ENCODE measurements at regions not wholly inside any gene's neighbourhood (a gene's known extent, or its start where the extent isn't known, plus 50 kb on each side); places are given as distances from the start of the nearest gene placed in this dataset.

GRCh38 chr5:124079062-124079461 is 567.1 kb downstream of the CSNK1G3 start:
- intact Hi-C loops (cut with micrococcal nuclease) = no loop called here
- no peak overlapping the region for H3K4me3 ChIP-seq (replicated peaks in 1 of 2; ENCODE audit: low read depth in 1 of 2, low read length in 2 of 2)
- H3K9ac ChIP-seq (ENCODE audit: low read length) = no peak overlapping the region
- no peak overlapping the region for H3K4me2 ChIP-seq (ENCODE audit: low read length)
- no peak overlapping the region for H3K27ac ChIP-seq (ENCODE audit: low read depth, low read length)
- H2AFZ ChIP-seq (ENCODE audit: low read depth, low read length, poor library complexity, severe bottlenecking) = no peak overlapping the region
- H3K9me2 ChIP-seq (ENCODE audit: insufficient read depth) = no peaks in the 10 kb centered on the region; the same call in 1 of the 2 replicates
- no peaks in the 10 kb centered on the region for H3K4me1 ChIP-seq (ENCODE audit: control insufficient read depth in 1 of 2, insufficient read depth in 2 of 2, low read length in 2 of 2)
- H3K79me2 ChIP-seq (ENCODE audit: insufficient read depth, low read length) = no peaks in the 10 kb centered on the region
- no peaks in the 10 kb centered on the region for H3K27me3 ChIP-seq (ENCODE audit: insufficient read depth, low read length)
- no TSS peak for BruUV-seq (replicated peaks)
- no peak for ATAC-seq
- no peaks in the 10 kb centered on the region for H3K36me3 ChIP-seq (ENCODE audit: control insufficient read depth in 1 of 2, insufficient read depth in 2 of 2, low read length in 2 of 2)
- H4K20me1 ChIP-seq (ENCODE audit: insufficient read depth) = no peaks in the 10 kb centered on the region
- ChIA-PET RAD21 (ENCODE audit: low non-redundant PET in 1 of 2, low total read pairs in 2 of 2, uncharacterized antibody in 2 of 2, unreplicated experiment in 2 of 2) (no interaction called here), CTCF (no interaction called here), POLR2A (no interaction called here)
- TF ChIP-seq SIN3A (IDR thresholded peaks at IDR 0.05; ENCODE audit: low read depth) = no peak
- no peak for TF ChIP-seq POLR2A (IDR thresholded peaks at IDR 0.05; ENCODE audit: borderline replicate concordance, extremely low read depth, insufficient read depth, insufficient read length)
- TF ChIP-seq SP1 (IDR thresholded peaks at IDR 0.05; ENCODE audit: low read depth) = no peak
- no peak for TF ChIP-seq RAD21 (IDR thresholded peaks at IDR 0.05; ENCODE audit: low read depth)
- no peak for TF ChIP-seq EZH2 (IDR thresholded peaks at IDR 0.05)
- no peak for TF ChIP-seq REST (IDR thresholded peaks at IDR 0.05; ENCODE audit: low read depth)
- no peak for TF ChIP-seq CTCF (IDR thresholded peaks at IDR 0.05 in 2 of 3, conservative IDR thresholded peaks at IDR 0.05 in 1 of 3; ENCODE audit: borderline replicate concordance in 1 of 3, insufficient read depth in 1 of 3, low read depth in 2 of 3, low read length in 2 of 3)
- no peak for TF ChIP-seq CBX3 (IDR thresholded peaks at IDR 0.05; ENCODE audit: low read depth)
- no peak for TF ChIP-seq SRF (IDR thresholded peaks at IDR 0.05; ENCODE audit: low read depth)
- TF ChIP-seq TCF7L2 (IDR thresholded peaks at IDR 0.05; ENCODE audit: borderline replicate concordance, extremely low read depth, insufficient read depth, insufficient read length) = no peak
- TF ChIP-seq MAX (IDR thresholded peaks at IDR 0.05) = no peak
- no peak for TF ChIP-seq ZFX (IDR thresholded peaks at IDR 0.05)
- TF ChIP-seq FOSL1 (IDR thresholded peaks at IDR 0.05; ENCODE audit: low read depth) = no peak
- DNase-seq (ENCODE audit: low read depth, low spot score) = no peak
- H3K9me3 ChIP-seq (ENCODE audit: control insufficient read depth in 1 of 2, insufficient read depth in 1 of 2, low read depth in 1 of 2, low read length in 2 of 2) = no peaks in the 10 kb centered on the region

Data from HCT116 (cell line).